ENCODE measurements at regions not wholly inside any gene's neighbourhood (a gene's known extent, or its start where the extent isn't known, plus 50 kb on each side); places are given as distances from the start of the nearest gene placed in this dataset.
A peak's percentile ranks its signal among the peaks of the same experiment; 100 is the strongest.

DNA sequence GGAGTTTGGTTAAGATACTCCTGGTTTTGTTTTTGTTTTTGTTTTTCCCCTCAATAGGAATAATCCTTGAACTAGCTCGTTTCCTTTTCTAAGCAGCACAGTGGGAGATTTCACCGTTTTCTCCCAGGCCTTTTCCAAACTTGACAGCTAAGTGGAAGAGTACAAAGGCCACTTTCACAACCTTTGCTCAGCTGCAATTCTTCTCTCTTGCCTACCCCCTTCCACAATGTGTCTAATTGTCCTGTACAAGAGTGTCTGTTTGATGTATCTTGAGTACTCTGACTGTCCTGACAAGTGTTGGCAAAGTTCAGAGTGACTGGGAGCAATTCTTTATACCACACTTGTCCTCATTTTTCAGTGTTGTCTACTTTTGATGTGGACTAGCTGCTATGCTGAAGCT, 674.3 kb upstream of the AMOT start:
- ATAC-seq: no peak
- Histone ChIP-seq H3K4me2 (ENCODE audit: low read length) (no peak overlapping the region), H3F3A (ENCODE audit: low read length, unreplicated experiment) (no peaks in the 10 kb centered on the region), H4K20me1 (ENCODE audit: low read length) (no peaks in the 10 kb centered on the region), H3K4me3 (ENCODE audit: low read length) (no peak overlapping the region), H3K27me3 (ENCODE audit: low read length) (no peaks in the 10 kb centered on the region), H3K9ac (ENCODE audit: low read length) (no peak overlapping the region), H3K36me3 (ENCODE audit: low read depth, low read length) (no peaks in the 10 kb centered on the region), H3K9me2 (replicated peaks; ENCODE audit: low read length) (no peaks in the 10 kb centered on the region), H3K4me1 (ENCODE audit: insufficient read depth, low read length) (peaks cover 9% of the 10 kb centered on the region), H3K27ac (ENCODE audit: low read length) (no peak overlapping the region), H3K9me3 (ENCODE audit: low read length) (no peaks in the 10 kb centered on the region), H3K79me2 (ENCODE audit: low read length) (no peaks in the 10 kb centered on the region), H2AFZ (ENCODE audit: low read length) (no peak overlapping the region)
- ChIA-PET POLR2A (ENCODE audit: unreplicated experiment) (no interaction called here), CTCF (no interaction called here)
- intact Hi-C loops (cut with micrococcal nuclease): no loop called here
- TF ChIP-seq, protein P1, sequence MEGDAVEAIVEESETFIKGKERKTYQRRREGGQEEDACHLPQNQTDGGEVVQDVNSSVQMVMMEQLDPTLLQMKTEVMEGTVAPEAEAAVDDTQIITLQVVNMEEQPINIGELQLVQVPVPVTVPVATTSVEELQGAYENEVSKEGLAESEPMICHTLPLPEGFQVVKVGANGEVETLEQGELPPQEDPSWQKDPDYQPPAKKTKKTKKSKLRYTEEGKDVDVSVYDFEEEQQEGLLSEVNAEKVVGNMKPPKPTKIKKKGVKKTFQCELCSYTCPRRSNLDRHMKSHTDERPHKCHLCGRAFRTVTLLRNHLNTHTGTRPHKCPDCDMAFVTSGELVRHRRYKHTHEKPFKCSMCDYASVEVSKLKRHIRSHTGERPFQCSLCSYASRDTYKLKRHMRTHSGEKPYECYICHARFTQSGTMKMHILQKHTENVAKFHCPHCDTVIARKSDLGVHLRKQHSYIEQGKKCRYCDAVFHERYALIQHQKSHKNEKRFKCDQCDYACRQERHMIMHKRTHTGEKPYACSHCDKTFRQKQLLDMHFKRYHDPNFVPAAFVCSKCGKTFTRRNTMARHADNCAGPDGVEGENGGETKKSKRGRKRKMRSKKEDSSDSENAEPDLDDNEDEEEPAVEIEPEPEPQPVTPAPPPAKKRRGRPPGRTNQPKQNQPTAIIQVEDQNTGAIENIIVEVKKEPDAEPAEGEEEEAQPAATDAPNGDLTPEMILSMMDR (conservative IDR thresholded peaks at IDR 0.05; ENCODE audit: low read depth, low read length): no peak
- no peak for TF ChIP-seq EZH2 (IDR thresholded peaks at IDR 0.05; ENCODE audit: low read length, unreplicated experiment)
- no peak for TF ChIP-seq EZH2phosphoT487 (IDR thresholded peaks at IDR 0.05; ENCODE audit: borderline replicate concordance, low read length)
- no peak for DNase-seq
- BruUV-seq (replicated peaks): no TSS peak

DNA sequence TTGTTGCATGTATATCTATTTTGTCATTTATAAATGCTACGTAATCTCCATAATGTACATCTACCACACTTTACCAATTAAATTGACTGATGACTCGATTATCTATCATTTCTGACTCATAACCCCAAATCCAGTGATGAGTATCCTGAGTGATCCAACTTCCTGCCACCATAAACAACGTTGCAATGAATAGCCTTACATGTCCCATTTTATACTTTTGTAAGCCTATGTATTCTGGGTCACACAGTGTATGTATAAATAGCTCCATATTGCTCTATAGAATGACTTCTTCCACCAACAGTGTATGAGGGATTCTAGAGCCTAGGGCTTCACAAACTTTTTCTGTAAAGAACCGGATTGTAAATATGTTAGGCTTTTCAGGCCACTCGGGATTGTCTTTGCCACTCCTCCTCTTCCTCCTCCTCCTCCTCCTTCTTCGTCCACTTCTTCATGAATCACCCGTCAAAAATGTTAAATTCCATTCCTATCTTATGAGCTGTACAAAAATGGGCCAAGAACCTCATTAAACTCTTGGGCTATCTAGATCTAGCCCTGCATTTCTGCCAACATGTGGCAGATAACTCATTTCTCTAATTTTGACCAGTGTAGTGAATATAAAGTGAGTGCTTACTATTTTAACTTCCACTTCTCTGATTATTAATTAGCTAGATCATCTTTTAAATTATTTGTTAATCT, 672.2 kb upstream of the AMOT start:
- DNase-seq: peak; percentile 84
- H3K9ac ChIP-seq (ENCODE audit: low read length): no peak overlapping the region
- peak; percentile 38 for ATAC-seq
- ChIA-PET CTCF (interaction anchor here (0.7 kb wide), 1 partner anchor 59 kb away, joined by 4 read pairs; no protein-coding TSS in a partner anchor), POLR2A (ENCODE audit: unreplicated experiment) (interaction anchor here (0.7 kb wide), 1 partner anchor 43 kb away, joined by 4 read pairs; no protein-coding TSS in a partner anchor)
- BruUV-seq (replicated peaks): no TSS peak
- peaks cover 9% of the 10 kb centered on the region for H3K4me1 ChIP-seq (ENCODE audit: insufficient read depth, low read length)
- TF ChIP-seq, protein P1 (conservative IDR thresholded peaks at IDR 0.05; ENCODE audit: low read depth, low read length): no peak
- 0 out of 2 replicates have a peak overlapping the region, but pooled peaks have one; percentile 40 for H2AFZ ChIP-seq (ENCODE audit: low read length)
- H3K4me3 ChIP-seq (ENCODE audit: low read length): peak overlapping the region; percentile 33; the same call in 1 of the 2 replicates
- H3K27ac ChIP-seq (ENCODE audit: low read length): peak overlapping the region; percentile 62
- H3K4me2 ChIP-seq (ENCODE audit: low read length): peak overlapping the region; percentile 67
- intact Hi-C loops (cut with micrococcal nuclease): no loop called here
- H3K9me2 ChIP-seq (replicated peaks; ENCODE audit: low read length): no peaks in the 10 kb centered on the region
- no peaks in the 10 kb centered on the region for H3K27me3 ChIP-seq (ENCODE audit: low read length)
- no peaks in the 10 kb centered on the region for H3K79me2 ChIP-seq (ENCODE audit: low read length)
- no peaks in the 10 kb centered on the region for H4K20me1 ChIP-seq (ENCODE audit: low read length)
- H3K9me3 ChIP-seq (ENCODE audit: low read length): no peaks in the 10 kb centered on the region
- no peaks in the 10 kb centered on the region for H3F3A ChIP-seq (ENCODE audit: low read length, unreplicated experiment)
- H3K36me3 ChIP-seq (ENCODE audit: low read depth, low read length): no peaks in the 10 kb centered on the region

DNA sequence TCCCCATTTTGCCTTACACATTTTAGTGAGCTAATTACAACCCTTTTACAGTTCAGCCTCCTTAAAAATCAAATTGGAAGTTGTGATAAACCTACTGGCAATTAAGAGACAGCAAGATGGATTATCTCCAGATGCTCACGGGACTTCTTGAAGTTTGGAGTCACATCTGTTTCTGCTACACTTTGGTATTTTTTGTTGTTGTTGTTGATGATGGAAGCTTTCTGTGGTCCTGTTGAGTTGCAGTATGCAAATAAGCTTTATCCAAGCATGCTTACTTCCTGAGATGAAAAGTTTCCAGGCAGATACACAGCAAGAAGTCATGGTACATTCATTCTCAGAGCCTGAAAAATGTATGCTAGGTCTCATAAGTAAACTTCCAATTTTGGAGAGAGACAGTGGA, 670.0 kb upstream of the AMOT start:
- POLR2A ChIA-PET (ENCODE audit: unreplicated experiment): no interaction called here

More for the DNA sequence above, 670.0 kb upstream of the AMOT start:
- no peaks in the 10 kb centered on the region for H3K9me2 ChIP-seq (replicated peaks; ENCODE audit: low read length)
- no peak overlapping the region for H3K9ac ChIP-seq (ENCODE audit: low read length)
- H3K79me2 ChIP-seq (ENCODE audit: low read length): no peaks in the 10 kb centered on the region
- CTCF ChIA-PET: no interaction called here
- H3K4me2 ChIP-seq (ENCODE audit: low read length): no peak overlapping the region
- H3K4me3 ChIP-seq (ENCODE audit: low read length): no peak overlapping the region
- H4K20me1 ChIP-seq (ENCODE audit: low read length): no peaks in the 10 kb centered on the region
- no peak for ATAC-seq
- H2AFZ ChIP-seq (ENCODE audit: low read length): no peak overlapping the region
- peaks cover 9% of the 10 kb centered on the region for H3K4me1 ChIP-seq (ENCODE audit: insufficient read depth, low read length)
- no peaks in the 10 kb centered on the region for H3K27me3 ChIP-seq (ENCODE audit: low read length)
- no peak for DNase-seq
- TF ChIP-seq, protein P1 (conservative IDR thresholded peaks at IDR 0.05; ENCODE audit: low read depth, low read length): no peak
- TF ChIP-seq EZH2phosphoT487 (IDR thresholded peaks at IDR 0.05; ENCODE audit: borderline replicate concordance, low read length) (no peak), EZH2 (IDR thresholded peaks at IDR 0.05; ENCODE audit: low read length, unreplicated experiment) (no peak)
- no peaks in the 10 kb centered on the region for H3K36me3 ChIP-seq (ENCODE audit: low read depth, low read length)
- no peak overlapping the region for H3K27ac ChIP-seq (ENCODE audit: low read length)
- H3K9me3 ChIP-seq (ENCODE audit: low read length): no peaks in the 10 kb centered on the region
- intact Hi-C loops (cut with micrococcal nuclease): no loop called here
- H3F3A ChIP-seq (ENCODE audit: low read length, unreplicated experiment): no peaks in the 10 kb centered on the region
- BruUV-seq (replicated peaks): no TSS peak
